CD8-positive, alpha-beta memory T cell (primary cell): ENCODE measurements at regions not wholly inside any gene's neighbourhood (a gene's known extent, or its start where the extent isn't known, plus 50 kb on each side); places are given as distances from the start of the nearest gene placed in this dataset.

ENCODE experiments used
- CTCF ChIA-PET: fragments of 350-600 bp; sonication (Branson Sonifier 250); formaldehyde crosslinking; loops from one replicate; lab custom pipeline; 2021; ENCODE audit warnings: antibody characterized with exemption; lab: Charles Lee
- POLR2A ChIA-PET: fragments of 350-600 bp; sonication (Branson Sonifier 250); formaldehyde crosslinking; loops from one replicate; lab custom pipeline; 2021; ENCODE audit warnings: antibody characterized with exemption; lab: Charles Lee
- DNase-seq, 5 donors: peaks; one replicate each; pipeline versions ENCODE4 v3.0.0 to v3.0.0-alpha.2; 2020 to 2022; ENCODE audit warnings: mixed read lengths in 1 of 5
- H3K27ac ChIP-seq: one replicate; pipeline ENCODE4 v1.7.0; 2013; ENCODE audit warnings: low read depth, mild to moderate bottlenecking, low read length, moderate library complexity
- H3K27me3 ChIP-seq: 2 replicates; pipeline ENCODE4 v1.7.0; 2013; ENCODE audit warnings: low read length, mild to moderate bottlenecking; ENCODE audit not compliant: insufficient read depth, poor library complexity, severe bottlenecking
- H3K36me3 ChIP-seq: 2 replicates; pipeline ENCODE4 v1.7.0; 2013; ENCODE audit warnings: mild to moderate bottlenecking, low read length, moderate library complexity; ENCODE audit not compliant: insufficient read depth
- H3K4me1 ChIP-seq: 2 replicates; pipeline ENCODE4 v1.7.0; 2013; ENCODE audit warnings: mild to moderate bottlenecking, low read length, moderate library complexity; ENCODE audit not compliant: insufficient read depth
- H3K4me3 ChIP-seq: 2 replicates; pipeline ENCODE4 v1.7.0; 2013; ENCODE audit warnings: mild to moderate bottlenecking, low read length
- H3K9me3 ChIP-seq: 2 replicates; pipeline ENCODE4 v1.7.0; 2013; ENCODE audit warnings: mild to moderate bottlenecking, low read length
- H3K27ac Mint-ChIP-seq, 8 donors: one replicate each; pipeline ENCODE4 v1.8.0; 2020 to 2021; ENCODE audit warnings: mixed read lengths in 8 of 8, mild to moderate bottlenecking in 6 of 8, inconsistent platforms in 3 of 8, moderate library complexity in 3 of 8
- H3K27me3 Mint-ChIP-seq, 2 donors: one replicate each; pipeline ENCODE4 v1.8.0; 2020 to 2021; ENCODE audit warnings: mixed read lengths in 2 of 2, mild to moderate bottlenecking in 1 of 2, moderate library complexity in 1 of 2
- H3K36me3 Mint-ChIP-seq, 3 donors: one replicate each; pipeline ENCODE4 v1.8.0; 2020 to 2021; ENCODE audit warnings: mixed read lengths in 3 of 3, inconsistent platforms in 1 of 3, mild to moderate bottlenecking in 1 of 3
- H3K4me1 Mint-ChIP-seq, 3 donors: one replicate each; pipeline ENCODE4 v1.8.0; 2020 to 2021; ENCODE audit warnings: mixed read lengths in 3 of 3, inconsistent platforms in 1 of 3, mild to moderate bottlenecking in 1 of 3
- H3K4me3 Mint-ChIP-seq, 7 donors: one replicate each; pipeline ENCODE4 v1.8.0; 2020 to 2021; ENCODE audit warnings: mixed read lengths in 7 of 7, mild to moderate bottlenecking in 6 of 7, moderate library complexity in 4 of 7, inconsistent platforms in 2 of 7
- H3K9me3 Mint-ChIP-seq, 5 donors: one replicate each; pipeline ENCODE4 v1.8.0; 2020 to 2022; ENCODE audit warnings: mixed read lengths in 5 of 5, mild to moderate bottlenecking in 3 of 5, moderate library complexity in 2 of 5, inconsistent platforms in 1 of 5

GRCh38 chr7:22551768-22552513, 52.0 kb upstream of the STEAP1B start:
- ChIA-PET CTCF (no interaction called here), POLR2A (no interaction called here)
- Mint-ChIP-seq H3K36me3 (no peaks in the 10 kb centered on the region), H3K27me3 (peaks cover 29 to 55% of the 10 kb centered on the region in 2 donors), H3K27ac (peak overlapping the region in 1 of 8 donors; percentile 36), H3K9me3 (no peaks in the 10 kb centered on the region), H3K4me1 (peaks cover 5 to 19% (median 17%) of the 10 kb centered on the region in 3 donors), H3K4me3 (no peak overlapping the region)
- Histone ChIP-seq H3K9me3 (no peaks in the 10 kb centered on the region), H3K4me3 (no peak overlapping the region), H3K27me3 (peaks cover 4% of the 10 kb centered on the region), H3K4me1 (no peaks in the 10 kb centered on the region), H3K36me3 (no peaks in the 10 kb centered on the region), H3K27ac (no peak overlapping the region)
- DNase-seq, result no peak

GRCh38 chr7:22550514-22551030, 50.6 kb upstream of the STEAP1B start:
- Mint-ChIP-seq H3K9me3 (no peaks in the 10 kb centered on the region), H3K27ac (no peak overlapping the region), H3K27me3 (peaks cover 29 to 61% of the 10 kb centered on the region in 2 donors), H3K4me1 (peaks cover 5 to 19% (median 17%) of the 10 kb centered on the region in 3 donors), H3K36me3 (no peaks in the 10 kb centered on the region), H3K4me3 (no peak overlapping the region)
- no peak for DNase-seq
- no peaks in the 10 kb centered on the region for H3K9me3 ChIP-seq
- ChIA-PET POLR2A (no interaction called here), CTCF (no interaction called here)
- H3K27me3 ChIP-seq, result peaks cover 4% of the 10 kb centered on the region
- H3K4me1 ChIP-seq, result no peaks in the 10 kb centered on the region
- H3K4me3 ChIP-seq, result no peak overlapping the region
- H3K27ac ChIP-seq, result no peak overlapping the region
- no peaks in the 10 kb centered on the region for H3K36me3 ChIP-seq

GRCh38 chr7:22549667-22550513, 49.9 kb upstream of the STEAP1B start:
- Mint-ChIP-seq H3K4me1 (peaks cover 5 to 19% (median 17%) of the 10 kb centered on the region in 3 donors), H3K27ac (peak overlapping the region in 1 of 8 donors; percentile 14), H3K27me3 (peaks cover 29 to 62% of the 10 kb centered on the region in 2 donors), H3K36me3 (no peaks in the 10 kb centered on the region), H3K4me3 (peak overlapping the region in 5 of 7 donors; percentile 44 to 73 (median 65)), H3K9me3 (no peaks in the 10 kb centered on the region)
- ChIA-PET CTCF (no interaction called here), POLR2A (no interaction called here)
- Histone ChIP-seq H3K27me3 (peaks cover 4% of the 10 kb centered on the region), H3K9me3 (no peaks in the 10 kb centered on the region), H3K27ac (no peak overlapping the region), H3K4me3 (no peak overlapping the region), H3K4me1 (no peaks in the 10 kb centered on the region), H3K36me3 (no peaks in the 10 kb centered on the region)
- DNase-seq, result peak in 2 of 5 donors; percentile 15 to 40
